DOHH2 (cell line): ENCODE measurements at regions not wholly inside any gene's neighbourhood (a gene's known extent, or its start where the extent isn't known, plus 50 kb on each side); places are given as distances from the start of the nearest gene placed in this dataset.

ENCODE experiments used
- EZH2phosphoT487 ChIP-seq: fragments of 200-600 bp; sonication (generic); IDR thresholded peaks from 2 replicates; pipeline ENCODE4 v1.6.1; 2017; ENCODE audit warnings: borderline replicate concordance, mild to moderate bottlenecking, antibody characterized with exemption, low read length, moderate library complexity, mixed read lengths
- TF ChIP-seq, protein P1 (sequence below): fragments of 200-600 bp; sonication (generic); IDR thresholded peaks from one replicate; pipeline ENCODE4 v1.5.1; 2014; ENCODE audit warnings: antibody characterized with exemption, mild to moderate bottlenecking, low read depth, low read length; ENCODE audit not compliant: poor library complexity, severe bottlenecking

DNA sequence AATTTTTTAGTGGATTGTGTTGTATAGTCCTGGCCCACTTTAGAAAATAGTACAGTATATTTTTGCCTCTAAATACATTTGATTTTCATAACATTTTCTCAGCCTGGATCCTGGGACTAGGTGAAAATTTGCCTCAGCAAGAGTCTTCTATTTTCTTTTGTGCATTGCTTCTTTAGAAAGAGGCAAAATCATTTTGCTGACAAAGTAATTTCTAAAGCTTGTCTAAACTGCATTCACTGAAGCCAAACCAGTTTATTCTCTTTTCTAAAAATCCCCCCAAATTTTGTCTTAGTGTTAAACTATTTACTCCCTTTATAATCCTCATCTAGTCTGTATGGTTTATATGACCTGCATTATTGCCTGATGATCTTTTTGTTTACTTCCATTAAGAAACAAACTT is 326.3 kb downstream of the C4orf33 start:
- TF ChIP-seq, protein P1, sequence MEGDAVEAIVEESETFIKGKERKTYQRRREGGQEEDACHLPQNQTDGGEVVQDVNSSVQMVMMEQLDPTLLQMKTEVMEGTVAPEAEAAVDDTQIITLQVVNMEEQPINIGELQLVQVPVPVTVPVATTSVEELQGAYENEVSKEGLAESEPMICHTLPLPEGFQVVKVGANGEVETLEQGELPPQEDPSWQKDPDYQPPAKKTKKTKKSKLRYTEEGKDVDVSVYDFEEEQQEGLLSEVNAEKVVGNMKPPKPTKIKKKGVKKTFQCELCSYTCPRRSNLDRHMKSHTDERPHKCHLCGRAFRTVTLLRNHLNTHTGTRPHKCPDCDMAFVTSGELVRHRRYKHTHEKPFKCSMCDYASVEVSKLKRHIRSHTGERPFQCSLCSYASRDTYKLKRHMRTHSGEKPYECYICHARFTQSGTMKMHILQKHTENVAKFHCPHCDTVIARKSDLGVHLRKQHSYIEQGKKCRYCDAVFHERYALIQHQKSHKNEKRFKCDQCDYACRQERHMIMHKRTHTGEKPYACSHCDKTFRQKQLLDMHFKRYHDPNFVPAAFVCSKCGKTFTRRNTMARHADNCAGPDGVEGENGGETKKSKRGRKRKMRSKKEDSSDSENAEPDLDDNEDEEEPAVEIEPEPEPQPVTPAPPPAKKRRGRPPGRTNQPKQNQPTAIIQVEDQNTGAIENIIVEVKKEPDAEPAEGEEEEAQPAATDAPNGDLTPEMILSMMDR = no peak
- no peak for TF ChIP-seq EZH2phosphoT487
